T-cell (primary cell): ENCODE measurements at regions not wholly inside any gene's neighbourhood (a gene's known extent, or its start where the extent isn't known, plus 50 kb on each side); places are given as distances from the start of the nearest gene placed in this dataset.

ENCODE experiments used
- ATAC-seq, 4 experiments: fragments of 200-7000 bp in 3 of 4; fragments of 150-1000 bp in 1 of 4; cut with Tn5 transposase; replicated peaks in 1 of 4; 1 replicate in 3 of 4; 2 replicates in 1 of 4; pipeline ENCODE4 v1.10.0; 2021; ENCODE audit warnings: moderate library complexity in 3 of 4, mild to moderate bottlenecking in 2 of 4, moderate number of reproducible peaks in 1 of 4
- CTCF ChIA-PET, 2 donors: fragments of 300-600 bp; sonication (Branson Sonifier 250); formaldehyde crosslinking; loops; one replicate each; lab custom pipeline; 2022; ENCODE audit warnings: antibody characterized with exemption in 2 of 2; lab: Charles Lee
- POLR2A ChIA-PET, 2 donors: fragments of 300-600 bp; sonication (Branson Sonifier 250); formaldehyde crosslinking; loops; one replicate each; lab custom pipeline; 2022; ENCODE audit warnings: antibody characterized with exemption in 2 of 2; lab: Charles Lee
- DNase-seq, 35 experiments: peaks; one replicate each; pipeline versions ENCODE4 v3.0.0 to v3.0.0-alpha.2; 2013 to 2023
- H3K27ac ChIP-seq: one replicate; pipeline ENCODE4 v1.5.1; 2013; ENCODE audit warnings: low read length
- H3K27me3 ChIP-seq, 2 experiments: replicated peaks in 1 of 2; 1 replicate in 1 of 2; 2 replicates in 1 of 2; pipeline versions ENCODE4 v1.6.1 to v1.7.0; 2013; ENCODE audit warnings: low read length in 1 of 2, mixed read lengths in 1 of 2; ENCODE audit not compliant: control insufficient read depth in 2 of 2, insufficient read depth in 2 of 2; ENCODE audit errors: extremely low read depth in 1 of 2
- H3K36me3 ChIP-seq, 2 donors: 1 replicate in 1 of 2; 2 replicates in 1 of 2; pipeline versions ENCODE4 v1.6.1 to v1.7.0; 2013; ENCODE audit warnings: low read length in 1 of 2; ENCODE audit not compliant: control insufficient read depth in 2 of 2, insufficient read depth in 1 of 2; ENCODE audit errors: extremely low read depth in 1 of 2
- H3K4me1 ChIP-seq, 2 experiments: 1 replicate in 1 of 2; 2 replicates in 1 of 2; pipeline versions ENCODE4 v1.6.1 to v1.7.0; 2013; ENCODE audit warnings: low read length in 2 of 2, mixed read lengths in 1 of 2; ENCODE audit not compliant: insufficient read depth in 2 of 2, control insufficient read depth in 1 of 2; ENCODE audit errors: extremely low read depth in 1 of 2
- H3K4me3 ChIP-seq, 2 donors: 1 replicate in 1 of 2; 2 replicates in 1 of 2; pipeline versions ENCODE4 v1.5.1 to v1.7.0; 2013; ENCODE audit warnings: mild to moderate bottlenecking in 2 of 2, low read length in 1 of 2, moderate library complexity in 1 of 2; ENCODE audit not compliant: control insufficient read depth in 1 of 2; ENCODE audit errors: extremely low read depth in 1 of 2
- H3K9me3 ChIP-seq: 2 replicates; pipeline ENCODE4 v1.7.0; 2013
- H3K27ac Mint-ChIP-seq, 2 donors: one replicate each; pipeline ENCODE4 v1.8.0; 2020 to 2021; ENCODE audit warnings: mild to moderate bottlenecking in 2 of 2, mixed read lengths in 2 of 2
- H3K27me3 Mint-ChIP-seq, 2 donors: one replicate each; pipeline ENCODE4 v1.8.0; 2021 to 2022; ENCODE audit warnings: mixed read lengths in 2 of 2
- H3K36me3 Mint-ChIP-seq: one replicate; pipeline ENCODE4 v1.8.0; 2021; ENCODE audit warnings: mixed read lengths
- H3K4me1 Mint-ChIP-seq, 3 donors: one replicate each; pipeline ENCODE4 v1.8.0; 2020 to 2022; ENCODE audit warnings: mixed read lengths in 3 of 3, mild to moderate bottlenecking in 1 of 3
- H3K4me3 Mint-ChIP-seq, 3 donors: one replicate each; pipeline ENCODE4 v1.8.0; 2020 to 2022; ENCODE audit warnings: mild to moderate bottlenecking in 3 of 3, mixed read lengths in 3 of 3, moderate library complexity in 3 of 3
- H3K9me3 Mint-ChIP-seq, 3 donors: one replicate each; pipeline ENCODE4 v1.8.0; 2020 to 2022; ENCODE audit warnings: mixed read lengths in 3 of 3
- WGBS: methylation state at CpG from one replicate; pipeline ENCODE4 v1.1.5; 2013; ENCODE audit warnings: missing lambda C conversion rate; ENCODE audit not compliant: insufficient coverage; 5-methylcytosine and 5-hydroxymethylcytosine counted together

DNA sequence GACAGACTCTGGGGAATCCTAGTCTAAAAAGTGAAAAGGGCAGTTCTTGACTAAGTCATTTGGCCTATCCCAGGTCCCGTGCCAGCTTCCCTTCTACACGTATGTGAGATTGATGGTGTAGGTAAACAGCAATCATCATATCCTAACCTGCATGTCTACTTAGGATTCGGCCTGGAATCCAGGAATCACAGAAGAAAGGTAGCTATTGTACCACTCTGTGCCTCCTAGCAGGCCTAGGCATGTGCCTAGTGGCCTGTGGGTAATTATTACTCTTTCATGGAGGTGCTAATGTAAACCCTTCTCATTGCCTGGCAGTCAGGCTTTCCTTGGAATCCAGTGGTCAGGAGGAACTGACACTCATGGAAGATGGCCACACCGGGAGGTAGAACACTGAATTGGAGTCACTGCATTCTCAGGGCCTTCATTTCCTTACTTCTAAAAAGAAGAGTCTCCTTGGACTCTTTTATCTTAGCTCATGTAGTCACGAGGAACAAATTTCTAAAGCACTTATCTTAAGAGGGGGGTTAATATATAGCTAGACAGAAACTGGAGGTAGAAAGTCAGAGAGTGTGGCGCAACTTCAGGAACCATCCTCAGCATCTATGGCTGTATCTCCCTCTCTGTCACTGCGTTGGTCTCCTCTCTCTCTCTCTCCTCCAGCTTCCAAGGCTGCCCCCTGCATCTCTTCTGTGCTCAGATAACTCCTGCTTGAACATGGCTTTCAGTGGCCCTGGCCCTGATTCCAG, 122.5 kb downstream of the C1GALT1 start:
- no peak overlapping the region for H3K27ac ChIP-seq
- ATAC-seq, result no peak
- no peaks in the 10 kb centered on the region for H3K9me3 ChIP-seq
- no peak for DNase-seq
- WGBS, result 100% methylated on average over 2 of the region's 7 CpGs
- H3K4me3 ChIP-seq, result no peak overlapping the region
- H3K4me1 ChIP-seq, result no peaks in the 10 kb centered on the region
- CTCF ChIA-PET, result interaction anchor here in 1 of 2 donors (0.5 kb wide), 1 partner anchor 136 kb away, joined by 4 read pairs; no protein-coding TSS in a partner anchor
- H3K36me3 ChIP-seq, result no peaks in the 10 kb centered on the region
- peaks cover 0 to 7% of the 10 kb centered on the region in 2 donors for H3K27me3 Mint-ChIP-seq
- no peak overlapping the region for H3K27ac Mint-ChIP-seq
- H3K4me1 Mint-ChIP-seq, result no peaks in the 10 kb centered on the region
- H3K9me3 Mint-ChIP-seq, result no peaks in the 10 kb centered on the region
- POLR2A ChIA-PET, result no interaction called here
- H3K27me3 ChIP-seq, result peaks cover 0 to 11% of the 10 kb centered on the region in 2 experiments
- no peak overlapping the region for H3K4me3 Mint-ChIP-seq
- H3K36me3 Mint-ChIP-seq, result no peaks in the 10 kb centered on the region

DNA sequence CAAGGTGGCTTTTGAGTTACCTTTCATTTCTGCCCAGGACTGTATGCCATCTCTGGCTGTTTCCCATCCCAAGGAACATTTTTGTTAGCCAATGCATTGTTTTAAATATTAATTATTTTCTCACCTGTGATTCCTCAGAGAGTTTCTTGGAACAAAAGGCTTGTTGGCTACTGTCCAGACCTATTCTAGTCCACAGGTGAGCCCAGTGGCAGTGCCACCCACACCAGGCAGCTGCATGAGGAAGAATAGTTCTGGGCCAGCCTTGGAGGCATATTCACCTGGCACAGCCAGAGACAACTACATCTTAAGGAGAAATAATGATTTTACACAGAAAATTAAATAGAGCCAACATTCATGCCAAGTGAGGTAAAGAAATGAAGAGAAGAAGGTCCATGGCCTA, 123.9 kb downstream of the C1GALT1 start:
- Mint-ChIP-seq H3K4me3 (no peak overlapping the region), H3K27ac (no peak overlapping the region), H3K9me3 (no peaks in the 10 kb centered on the region), H3K27me3 (peaks cover 0 to 6% of the 10 kb centered on the region in 2 donors), H3K4me1 (no peaks in the 10 kb centered on the region), H3K36me3 (no peaks in the 10 kb centered on the region)
- ATAC-seq, result no peak
- Histone ChIP-seq H3K9me3 (no peaks in the 10 kb centered on the region), H3K4me1 (no peaks in the 10 kb centered on the region), H3K36me3 (no peaks in the 10 kb centered on the region), H3K4me3 (no peak overlapping the region), H3K27me3 (peaks cover 0 to 6% of the 10 kb centered on the region in 2 experiments), H3K27ac (no peak overlapping the region)
- POLR2A ChIA-PET, result interaction anchor here in 1 of 2 donors (0.6 kb wide), 1 partner anchor 170 kb away, joined by 3 read pairs; no protein-coding TSS in a partner anchor
- no peak for DNase-seq
- CTCF ChIA-PET, result no interaction called here
